Transverse colon (tissue), 4 donors: ENCODE measurements at regions not wholly inside any gene's neighbourhood (a gene's known extent, or its start where the extent isn't known, plus 50 kb on each side); places are given as distances from the start of the nearest gene placed in this dataset.

Experiments
- POLR2AphosphoS5 ChIP-seq, 3 donors: sonication (generic); formaldehyde crosslinking; IDR thresholded peaks; one replicate each; pipeline ENCODE4 v1.6.1; 2016; ENCODE audit warnings: antibody characterized with exemption in 3 of 3
- TF ChIP-seq, protein P1 (sequence below), 5 experiments: fragments of 200-600 bp in 3 of 5; fragments of 450-650 bp in 2 of 5; sonication (generic) in 3 of 5; IDR thresholded peaks; 1 replicate in 2 of 5; 2 replicates in 3 of 5; pipeline ENCODE4 v1.5.1; 2016 to 2017; ENCODE audit warnings: antibody characterized with exemption in 5 of 5, inconsistent platforms in 3 of 5, mild to moderate bottlenecking in 2 of 5, moderate library complexity in 1 of 5

- TF ChIP-seq, protein P1, sequence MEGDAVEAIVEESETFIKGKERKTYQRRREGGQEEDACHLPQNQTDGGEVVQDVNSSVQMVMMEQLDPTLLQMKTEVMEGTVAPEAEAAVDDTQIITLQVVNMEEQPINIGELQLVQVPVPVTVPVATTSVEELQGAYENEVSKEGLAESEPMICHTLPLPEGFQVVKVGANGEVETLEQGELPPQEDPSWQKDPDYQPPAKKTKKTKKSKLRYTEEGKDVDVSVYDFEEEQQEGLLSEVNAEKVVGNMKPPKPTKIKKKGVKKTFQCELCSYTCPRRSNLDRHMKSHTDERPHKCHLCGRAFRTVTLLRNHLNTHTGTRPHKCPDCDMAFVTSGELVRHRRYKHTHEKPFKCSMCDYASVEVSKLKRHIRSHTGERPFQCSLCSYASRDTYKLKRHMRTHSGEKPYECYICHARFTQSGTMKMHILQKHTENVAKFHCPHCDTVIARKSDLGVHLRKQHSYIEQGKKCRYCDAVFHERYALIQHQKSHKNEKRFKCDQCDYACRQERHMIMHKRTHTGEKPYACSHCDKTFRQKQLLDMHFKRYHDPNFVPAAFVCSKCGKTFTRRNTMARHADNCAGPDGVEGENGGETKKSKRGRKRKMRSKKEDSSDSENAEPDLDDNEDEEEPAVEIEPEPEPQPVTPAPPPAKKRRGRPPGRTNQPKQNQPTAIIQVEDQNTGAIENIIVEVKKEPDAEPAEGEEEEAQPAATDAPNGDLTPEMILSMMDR (IDR thresholded peaks at IDR 0.05) = no peak
- TF ChIP-seq POLR2AphosphoS5 (IDR thresholded peaks at IDR 0.05) = no peak
Measured at GRCh38 chr15:87155771-87156170, 1076.1 kb downstream of the AGBL1 start.
